H54 (cell line): ENCODE measurements at regions not wholly inside any gene's neighbourhood (a gene's known extent, or its start where the extent isn't known, plus 50 kb on each side); places are given as distances from the start of the nearest gene placed in this dataset.
A peak's percentile ranks its signal among the peaks of the same experiment; 100 is the strongest.

Source experiments
- DNase-seq: peaks from one replicate; pipeline ENCODE4 v3.0.0; 2011; ENCODE audit warnings: low spot score, mixed read lengths; ENCODE audit not compliant: insufficient read length
- FAIRE-seq: peaks from 3 replicates; lab custom pipeline; 2011; peaks lifted over from hg19 to GRCh38; lab: Jason Lieb, UNC
- POLR2A ChIP-seq: IDR thresholded peaks from 2 replicates; pipeline ENCODE4 v1.6.1; 2011; ENCODE audit warnings: low read depth, mild to moderate bottlenecking, low read length

GRCh38 chr18:55862693-55863390 is 274.9 kb upstream of the TCF4 start:
- no peak for TF ChIP-seq POLR2A
- DNase-seq, result no peak
- no peak for FAIRE-seq

GRCh38 chr18:55861266-55861665 is 273.3 kb upstream of the TCF4 start:
- DNase-seq (no peak), FAIRE-seq (peak; percentile 41)
- TF ChIP-seq POLR2A, result no peak

- FAIRE-seq (no peak), DNase-seq (no peak)
Observed at GRCh38 chr18:55858661-55859515, 270.9 kb upstream of the TCF4 start.

GRCh38 chr18:55857956-55858355 is 270.0 kb upstream of the TCF4 start:
- FAIRE-seq (no peak), DNase-seq (no peak)
- TF ChIP-seq POLR2A, result no peak

More at GRCh38 chr18:55858661-55859515, 270.9 kb upstream of the TCF4 start:
- TF ChIP-seq POLR2A, result no peak

- FAIRE-seq (no peak), DNase-seq (no peak)
- TF ChIP-seq POLR2A, result no peak
Observed at GRCh38 chr18:55857409-55857808, 269.4 kb upstream of the TCF4 start.

GRCh38 chr18:55856679-55857078 is 268.7 kb upstream of the TCF4 start:
- TF ChIP-seq POLR2A, result no peak
- FAIRE-seq, result no peak
- DNase-seq, result no peak

GRCh38 chr18:55856229-55856628 is 268.2 kb upstream of the TCF4 start:
- DNase-seq (no peak), FAIRE-seq (peak; percentile 97)
- no peak for TF ChIP-seq POLR2A

- TF ChIP-seq POLR2A, result no peak
- FAIRE-seq (no peak), DNase-seq (no peak)
Observed at GRCh38 chr18:55853268-55853667, 265.3 kb upstream of the TCF4 start.

GRCh38 chr18:55850904-55851303 is 262.9 kb upstream of the TCF4 start:
- no peak for TF ChIP-seq POLR2A
- no peak for FAIRE-seq
- DNase-seq, result no peak

GRCh38 chr18:55849391-55849790 is 261.4 kb upstream of the TCF4 start:
- DNase-seq (no peak), FAIRE-seq (no peak)
- no peak for TF ChIP-seq POLR2A

GRCh38 chr18:55847960-55848359 is 260.0 kb upstream of the TCF4 start:
- DNase-seq, result no peak
- FAIRE-seq, result no peak
- TF ChIP-seq POLR2A, result no peak

GRCh38 chr18:55845221-55845620 is 257.2 kb upstream of the TCF4 start:
- no peak for DNase-seq
- TF ChIP-seq POLR2A, result no peak
- FAIRE-seq, result no peak

- DNase-seq, result no peak
- no peak for TF ChIP-seq POLR2A
- no peak for FAIRE-seq
Observed at GRCh38 chr18:55844382-55844781, 256.4 kb upstream of the TCF4 start.

GRCh38 chr18:55841314-55841713 is 253.3 kb upstream of the TCF4 start:
- DNase-seq, result no peak
- no peak for FAIRE-seq
- TF ChIP-seq POLR2A, result no peak

GRCh38 chr18:55840601-55841170 is 252.7 kb upstream of the TCF4 start:
- DNase-seq, result no peak
- no peak for TF ChIP-seq POLR2A
- FAIRE-seq, result no peak
